A172 (cell line): ENCODE measurements at regions not wholly inside any gene's neighbourhood (a gene's known extent, or its start where the extent isn't known, plus 50 kb on each side); places are given as distances from the start of the nearest gene placed in this dataset.
"Not testable (repeated sequence)": the region's sequence is repeated elsewhere in the genome, so short reads cannot be mapped to it uniquely, and the experiment has no call there.

Source experiments
- DNase-seq: peaks from one replicate; pipeline ENCODE4 v3.0.0-alpha.2; 2015; ENCODE audit warnings: low spot score

GRCh38 chr4:112775801-112776200 is 138.9 kb downstream of the LARP7 start:
- DNase-seq: no peak

DNA sequence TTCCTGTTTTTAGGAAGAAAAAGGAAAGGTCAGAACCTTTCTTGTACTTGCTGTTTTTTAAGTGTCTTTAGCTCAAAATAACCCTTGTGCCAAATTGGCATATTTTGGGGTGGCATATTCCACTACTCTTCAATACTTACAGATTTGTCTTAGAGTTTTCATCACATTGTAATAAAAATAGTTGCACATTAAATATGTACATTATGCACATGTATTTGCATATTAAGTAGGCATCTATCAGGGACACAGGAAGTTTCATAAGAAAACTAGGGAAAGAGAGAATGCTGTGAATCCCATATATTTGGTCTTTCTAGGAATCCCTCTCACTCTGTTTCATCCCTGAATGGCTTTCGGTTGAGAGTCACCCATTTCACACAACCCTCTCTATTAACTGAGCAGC is 139.6 kb downstream of the LARP7 start:
- no peak for DNase-seq

- no peak for DNase-seq
Measured at GRCh38 chr4:112778520-112778919, 141.6 kb downstream of the LARP7 start.

- DNase-seq: no peak
Measured at GRCh38 chr4:112793033-112793432, 156.1 kb downstream of the LARP7 start.

DNA sequence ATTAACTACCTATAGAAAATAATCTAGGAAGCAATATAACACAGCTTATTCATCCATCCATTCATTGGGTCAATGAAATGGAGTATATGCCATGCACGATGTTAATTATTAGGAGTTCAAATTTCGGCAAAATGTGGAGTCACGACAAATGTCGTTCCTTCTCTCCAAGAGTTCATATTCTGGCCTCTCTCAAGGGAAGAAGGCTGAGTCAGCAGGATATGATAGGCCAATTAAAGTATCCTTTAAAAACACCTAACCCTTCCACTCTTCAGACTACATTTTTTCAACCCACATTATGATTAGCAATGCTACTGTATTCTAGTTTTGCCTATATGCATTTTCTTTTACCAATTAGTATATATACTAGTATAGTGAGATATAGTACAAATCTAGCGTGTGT is 163.1 kb downstream of the LARP7 start:
- no peak for DNase-seq

GRCh38 chr4:112801341-112801740 is 164.4 kb downstream of the LARP7 start:
- no peak for DNase-seq

DNA sequence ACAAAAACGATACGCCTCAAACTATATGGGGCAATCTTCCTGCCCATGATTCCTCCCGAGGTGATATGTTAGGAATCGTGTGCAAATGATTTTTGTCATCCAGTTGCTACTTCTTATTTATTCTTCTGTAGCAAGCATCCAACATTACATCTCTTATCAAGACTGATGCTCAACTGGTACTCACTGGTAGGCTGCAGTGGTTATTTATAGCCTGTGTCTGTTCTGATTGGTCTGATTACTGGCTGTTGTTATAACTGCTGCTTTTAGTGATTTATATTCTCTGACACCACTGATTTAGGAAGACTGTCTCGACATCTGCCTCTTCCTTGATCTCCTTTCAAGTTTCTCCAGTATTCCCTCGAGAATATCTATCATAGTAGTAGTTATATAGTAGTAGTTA is 165.8 kb downstream of the LARP7 start:
- no peak for DNase-seq

DNA sequence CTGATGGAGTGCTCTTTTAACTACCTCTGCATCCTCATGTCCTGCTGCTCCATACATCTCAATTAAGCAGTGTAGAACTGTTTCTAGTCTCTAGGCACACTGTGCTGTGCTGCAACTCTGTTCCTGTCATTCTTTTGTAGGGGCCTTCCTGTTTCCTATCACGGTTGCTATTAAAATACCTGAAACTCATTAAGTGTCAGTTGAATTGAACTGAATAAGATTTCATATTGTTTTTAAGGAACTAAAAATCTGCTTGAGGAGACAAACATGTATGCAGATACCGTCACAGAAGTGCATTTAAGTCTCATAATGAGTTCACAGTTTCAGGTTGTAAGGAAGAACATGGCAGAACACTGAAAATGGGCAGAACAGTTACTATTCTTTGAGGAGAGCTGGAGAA is 170.1 kb downstream of the LARP7 start:
- no peak for DNase-seq

DNA sequence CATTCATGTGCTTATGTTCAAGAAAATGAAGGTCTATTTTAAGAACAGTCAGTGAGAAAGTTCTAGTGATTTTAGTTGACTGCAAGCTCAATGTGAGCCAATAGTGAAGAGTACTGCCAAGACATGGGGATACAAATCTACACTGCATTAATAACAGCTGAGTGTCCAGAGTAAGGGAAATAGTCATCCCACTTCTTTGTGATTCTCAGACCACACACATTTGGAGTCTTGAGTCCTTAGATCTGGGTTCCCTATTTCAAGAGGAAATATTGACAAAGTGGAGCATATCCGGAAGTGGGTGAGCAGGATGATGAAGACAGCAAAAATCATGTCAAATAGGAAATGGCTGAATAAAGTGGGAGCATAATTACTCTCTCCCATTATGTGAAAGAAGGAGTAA is 171.1 kb downstream of the LARP7 start:
- no peak for DNase-seq

DNA sequence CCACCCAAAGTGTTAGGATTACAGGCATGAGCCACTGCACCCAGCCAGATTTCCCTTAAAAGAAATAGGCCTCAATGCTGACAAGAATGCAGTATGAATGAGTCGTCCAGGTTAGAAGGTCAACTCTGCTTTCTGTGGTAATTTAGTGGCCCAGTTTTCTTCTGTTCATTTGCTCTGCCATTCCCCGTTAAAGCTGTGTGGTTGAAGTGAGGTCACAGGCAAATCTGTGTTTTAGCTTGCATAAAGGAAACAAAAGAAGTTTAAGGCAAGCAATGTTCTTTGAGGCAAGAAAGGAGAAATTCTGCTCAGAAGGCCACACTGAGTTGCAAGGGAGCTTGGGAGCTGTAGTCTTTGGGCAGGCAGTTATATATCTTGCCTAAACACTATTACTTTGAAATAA is 176.8 kb downstream of the LARP7 start:
- peak; percentile 37 for DNase-seq

DNA sequence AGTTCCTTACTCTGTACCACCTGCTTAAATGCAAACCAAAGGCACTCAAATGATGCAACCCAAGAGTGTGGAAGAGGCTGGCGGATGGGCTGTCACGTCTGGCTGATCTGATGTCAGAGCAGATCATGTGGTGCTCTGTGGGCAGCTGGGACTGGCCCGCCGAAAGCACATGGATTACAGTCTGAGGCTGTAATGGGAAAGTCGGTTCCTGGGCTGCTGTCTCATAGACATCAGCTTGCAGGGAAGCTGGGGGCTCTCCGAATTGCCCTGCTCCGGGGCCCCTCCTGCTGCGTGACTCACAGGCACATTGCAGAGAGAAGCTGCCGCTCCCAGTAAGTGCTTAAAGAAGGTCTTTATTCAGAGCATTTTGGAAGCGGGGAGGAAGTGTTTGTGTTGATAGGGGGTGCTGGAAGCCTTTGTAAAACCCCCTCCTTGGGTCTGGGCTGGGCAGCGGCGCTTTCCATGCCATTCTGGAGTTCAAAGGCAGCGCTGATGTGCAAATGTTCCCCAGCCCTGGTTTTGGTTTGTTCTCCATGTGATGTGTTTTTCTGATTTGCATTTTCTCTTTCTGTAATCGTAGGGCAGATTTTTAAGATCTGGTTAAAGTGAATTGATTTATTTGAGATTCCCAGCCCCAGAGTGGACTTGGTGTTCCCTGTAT is 181.1 kb downstream of the LARP7 start:
- peak; percentile 88 for DNase-seq

GRCh38 chr4:112818594-112818965 is 181.6 kb downstream of the LARP7 start:
- no peak for DNase-seq

GRCh38 chr4:112819729-112820128 is 182.8 kb downstream of the LARP7 start:
- no peak for DNase-seq

GRCh38 chr4:112823156-112823555 is 186.2 kb downstream of the LARP7 start:
- DNase-seq: no peak

DNA sequence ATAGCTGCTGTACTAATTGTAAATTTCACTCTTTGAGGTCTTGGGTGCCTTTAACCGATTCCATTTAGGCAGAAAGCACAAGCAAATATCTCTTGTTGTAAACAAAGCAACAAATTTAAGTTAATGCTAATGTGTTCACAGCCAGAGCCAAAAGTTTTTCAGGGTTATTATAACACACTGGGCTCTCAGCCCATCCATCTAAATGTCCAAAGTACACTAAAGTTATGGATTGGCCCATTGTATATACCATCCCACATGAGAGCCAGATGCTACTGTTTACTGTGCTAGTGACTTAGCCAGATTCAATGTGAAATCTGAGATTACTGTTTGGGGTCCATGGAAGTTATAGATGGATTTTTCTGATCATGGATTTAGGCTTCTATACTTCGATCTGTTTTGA is 186.7 kb downstream of the LARP7 start:
- DNase-seq: no peak

DNA sequence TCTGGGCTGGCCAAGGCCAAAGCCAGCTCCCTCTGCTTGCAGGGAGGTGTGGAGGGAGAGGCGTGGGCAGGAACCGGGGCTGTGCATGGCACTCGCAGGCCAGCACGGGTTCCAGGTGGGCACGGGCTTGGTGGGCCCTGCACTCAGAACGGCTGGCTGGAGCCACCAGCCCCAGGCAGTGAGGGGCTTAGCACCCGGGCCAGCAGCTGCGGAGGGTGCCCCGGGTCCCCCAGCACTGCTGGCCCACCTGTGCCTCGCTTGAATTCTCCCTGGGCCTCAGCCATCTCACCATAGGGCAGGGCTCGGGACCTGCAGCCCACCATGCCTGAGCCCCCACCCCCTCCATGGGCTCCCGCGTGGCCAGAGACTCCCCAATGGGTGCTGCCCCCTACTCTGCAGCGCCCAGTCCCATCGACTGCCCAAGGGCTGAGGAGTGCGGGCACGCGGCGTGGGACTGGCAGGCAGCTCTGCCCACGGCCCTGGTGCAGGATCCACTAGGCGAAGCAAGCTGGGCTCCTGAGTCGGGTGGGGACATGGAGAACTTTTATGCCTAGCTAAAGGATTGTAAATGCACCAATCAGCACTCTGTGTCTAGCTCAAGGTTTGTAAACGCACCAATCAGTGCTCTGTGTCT is 193.9 kb downstream of the LARP7 start:
- DNase-seq: no peak

GRCh38 chr4:112832493-112832892 is 195.6 kb downstream of the LARP7 start:
- DNase-seq: no peak

DNA sequence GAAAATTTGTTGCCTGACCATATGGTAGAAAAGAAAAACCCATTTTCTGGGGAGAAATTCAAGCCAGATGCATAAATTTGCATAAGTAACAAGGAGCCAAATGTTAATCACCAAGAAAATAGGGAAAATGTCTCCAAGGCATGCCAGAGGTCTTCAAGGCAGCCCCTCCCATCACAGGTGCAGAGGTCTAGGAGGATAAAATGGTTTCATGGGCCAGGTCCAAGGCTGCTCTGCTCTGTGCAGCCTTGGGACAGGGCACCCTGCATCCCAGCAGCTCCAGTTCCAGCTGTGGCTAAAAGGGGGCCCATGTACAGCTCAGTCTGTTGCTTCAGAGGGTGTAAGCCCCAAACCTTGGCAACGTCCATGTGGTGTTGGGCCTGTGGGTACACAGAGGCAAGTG is 200.0 kb downstream of the LARP7 start:
- no peak for DNase-seq

DNA sequence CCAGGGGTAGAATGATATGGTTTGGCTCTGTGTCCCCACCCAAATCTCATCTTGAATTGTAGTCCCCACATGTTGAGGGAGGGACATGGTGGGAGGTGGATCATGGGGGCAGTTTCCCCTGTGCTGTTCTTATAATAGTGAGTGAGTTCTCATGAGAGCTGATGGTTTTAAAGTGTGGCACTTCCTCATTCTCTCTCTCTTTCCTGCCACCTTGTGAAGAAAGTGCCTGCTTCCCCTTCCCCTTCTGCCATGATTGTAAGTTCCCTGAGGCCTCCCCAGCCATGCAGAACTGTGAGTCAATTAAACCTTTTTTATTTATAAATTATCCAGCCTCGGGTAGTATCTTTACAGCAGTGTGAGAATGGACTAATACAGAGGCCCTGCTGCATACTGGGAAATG is 201.1 kb downstream of the LARP7 start:
- not testable (repeated sequence) for DNase-seq

GRCh38 chr4:112840061-112840460 is 203.1 kb downstream of the LARP7 start:
- DNase-seq: peak; percentile 36

DNA sequence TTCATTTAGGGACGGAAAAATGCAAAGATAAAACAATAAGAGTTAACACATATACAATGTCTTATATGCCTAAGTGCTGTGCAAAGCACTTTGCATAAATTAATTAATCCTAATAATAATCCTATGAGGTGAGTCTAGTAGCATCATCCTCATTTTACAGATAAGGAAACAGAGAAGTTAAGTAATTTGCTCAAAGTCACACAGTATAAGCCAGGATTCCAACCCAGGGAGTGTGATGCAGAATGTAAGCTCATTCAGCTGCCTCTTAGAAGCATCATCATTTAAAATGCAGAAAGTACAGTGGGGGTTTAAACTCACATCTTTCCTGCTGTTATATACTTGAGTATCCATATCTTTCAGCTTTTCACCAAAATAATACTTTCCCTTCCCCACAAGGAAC is 203.7 kb downstream of the LARP7 start:
- DNase-seq: no peak

- DNase-seq: no peak
Measured at GRCh38 chr4:112842513-112842912, 205.6 kb downstream of the LARP7 start.

- no peak for DNase-seq
Measured at GRCh38 chr4:112845386-112845785, 204.1 kb upstream of the ANK2 start.

- DNase-seq: no peak
Measured at GRCh38 chr4:112847045-112847444, 202.4 kb upstream of the ANK2 start.
